HepG2 (cell line): ENCODE measurements at regions not wholly inside any gene's neighbourhood (a gene's known extent, or its start where the extent isn't known, plus 50 kb on each side); places are given as distances from the start of the nearest gene placed in this dataset.

Experiments
- AFF4 ChIP-seq: sonication (generic); formaldehyde crosslinking; IDR thresholded peaks from 2 replicates; pipeline ENCODE4 v1.4.0; 2020; ENCODE audit warnings: missing genetic modification reagents
- ARID2 ChIP-seq: sonication (generic); formaldehyde crosslinking; IDR thresholded peaks from 2 replicates; pipeline ENCODE4 v1.8.1; 2022; ENCODE audit warnings: mild to moderate bottlenecking, missing genetic modification reagents, borderline replicate concordance
- CTCF ChIP-seq: sonication (generic); formaldehyde crosslinking; IDR thresholded peaks from 2 replicates; pipeline ENCODE4 v1.5.0; 2020; ENCODE audit warnings: mild to moderate bottlenecking, missing genetic modification reagents, moderate library complexity
- EP300 ChIP-seq, 3 experiments: sonication (generic) in 1 of 3; formaldehyde crosslinking in 1 of 3; IDR thresholded peaks; 2 replicates each; pipeline versions ENCODE4 v1.5.1 to v1.6.1; 2011 to 2020; ENCODE audit warnings: low read depth in 2 of 3, low read length in 2 of 3, borderline replicate concordance in 1 of 3, improper control_type of control experiment in 1 of 3, mild to moderate bottlenecking in 1 of 3, missing genetic modification reagents in 1 of 3, moderate library complexity in 1 of 3
- FOXA1 ChIP-seq, 2 experiments: fragments of 450-650 bp in 1 of 2; sonication (generic) in 1 of 2; formaldehyde crosslinking in 1 of 2; IDR thresholded peaks; 2 replicates each; pipeline versions ENCODE4 v1.4.0 to v1.6.1; 2016 to 2020; ENCODE audit warnings: missing genetic modification reagents in 1 of 2
- FOXM1 ChIP-seq: sonication (generic); formaldehyde crosslinking; IDR thresholded peaks from 2 replicates; pipeline ENCODE4 v1.5.0; 2020; ENCODE audit warnings: missing genetic modification reagents
- IRX3 ChIP-seq: sonication (generic); formaldehyde crosslinking; IDR thresholded peaks from 2 replicates; pipeline ENCODE4 v1.8.1; 2023; ENCODE audit warnings: mild to moderate bottlenecking, low read depth, missing genetic modification reagents, borderline replicate concordance
- JUN ChIP-seq: sonication (generic); formaldehyde crosslinking; IDR thresholded peaks from 2 replicates; pipeline ENCODE4 v1.4.0; 2020; ENCODE audit warnings: mild to moderate bottlenecking, missing genetic modification reagents
- MLX ChIP-seq: IDR thresholded peaks from 2 replicates; pipeline ENCODE4 v1.6.1; 2016
- NFE2 ChIP-seq: sonication (generic); formaldehyde crosslinking; IDR thresholded peaks from 2 replicates; pipeline ENCODE4 v1.4.0; 2020; ENCODE audit warnings: missing genetic modification reagents
- TCF12 ChIP-seq, 2 experiments: fragments of 450-650 bp in 1 of 2; sonication (generic) in 1 of 2; formaldehyde crosslinking in 1 of 2; IDR thresholded peaks; 2 replicates each; pipeline versions ENCODE4 v1.6.1 to v1.8.0; 2017 to 2022; ENCODE audit warnings: antibody characterized with exemption in 1 of 2, mild to moderate bottlenecking in 1 of 2, missing genetic modification reagents in 1 of 2, moderate library complexity in 1 of 2
- ZNF720 ChIP-seq: sonication (generic); formaldehyde crosslinking; IDR thresholded peaks from 2 replicates; pipeline ENCODE4 v1.4.0; 2020; ENCODE audit warnings: missing genetic modification reagents

GRCh38 chr17:72555052-72555451, 434.2 kb downstream of the SOX9 start:
- TF ChIP-seq CTCF (CRISPR knock-in tag) (no peak), FOXA1 (IDR thresholded peaks at IDR 0.05) (no peak), FOXA1 (CRISPR knock-in tag; IDR thresholded peaks at IDR 0.05) (no peak), ARID2 (CRISPR knock-in tag) (no peak), MLX (CRISPR knock-in tag) (no peak), JUN (CRISPR knock-in tag) (no peak), NFE2 (CRISPR knock-in tag) (no peak), AFF4 (CRISPR knock-in tag) (no peak), ZNF720 (CRISPR knock-in tag) (no peak), TCF12 (IDR thresholded peaks at IDR 0.05) (no peak), TCF12 (CRISPR knock-in tag; IDR thresholded peaks at IDR 0.05) (no peak), FOXM1 (no peak), IRX3 (CRISPR knock-in tag) (no peak), EP300 (IDR thresholded peaks at IDR 0.05; ENCODE audit: low read depth in 2 of 2, low read length in 2 of 2) (no peak), EP300 (CRISPR knock-in tag; IDR thresholded peaks at IDR 0.05; ENCODE audit: borderline replicate concordance) (no peak)
